Naive thymus-derived CD8-positive, alpha-beta T cell (primary cell): ENCODE measurements at regions not wholly inside any gene's neighbourhood (a gene's known extent, or its start where the extent isn't known, plus 50 kb on each side); places are given as distances from the start of the nearest gene placed in this dataset.

Source experiments
- ATAC-seq, 2 donors: fragments of 150-1000 bp; cut with Tn5 transposase in 1 of 2; sonication (Bioruptor Pico), chemical (Tn5 transposase) in 1 of 2; 1 replicate in 1 of 2; 2 replicates in 1 of 2; pipeline ENCODE4 v1.10.0; 2021; ENCODE audit warnings: mild to moderate bottlenecking in 2 of 2, moderate library complexity in 2 of 2
- POLR2A ChIA-PET: fragments of 350-600 bp; sonication (Branson Sonifier 250); formaldehyde crosslinking; loops from one replicate; lab custom pipeline; 2021; ENCODE audit warnings: antibody characterized with exemption; lab: Charles Lee
- DNase-seq, 10 donors: peaks; one replicate each; pipeline versions ENCODE4 v3.0.0 to v3.0.0-alpha.2; 2020 to 2022
- H3K27ac Mint-ChIP-seq, 10 donors: one replicate each; pipeline ENCODE4 v1.8.0; 2020 to 2022; ENCODE audit warnings: mild to moderate bottlenecking in 10 of 10, mixed read lengths in 10 of 10, moderate library complexity in 4 of 10, inconsistent platforms in 1 of 10
- H3K27me3 Mint-ChIP-seq, 5 donors: one replicate each; pipeline ENCODE4 v1.8.0; 2021 to 2022; ENCODE audit warnings: mixed read lengths in 5 of 5
- H3K36me3 Mint-ChIP-seq, 3 donors: one replicate each; pipeline ENCODE4 v1.8.0; 2020 to 2022; ENCODE audit warnings: mixed read lengths in 3 of 3, mild to moderate bottlenecking in 2 of 3, inconsistent platforms in 1 of 3
- H3K4me1 Mint-ChIP-seq, 4 donors: one replicate each; pipeline ENCODE4 v1.8.0; 2021 to 2022; ENCODE audit warnings: mixed read lengths in 4 of 4
- H3K4me3 Mint-ChIP-seq, 10 donors: one replicate each; pipeline ENCODE4 v1.8.0; 2020 to 2022; ENCODE audit warnings: mild to moderate bottlenecking in 10 of 10, mixed read lengths in 10 of 10, moderate library complexity in 6 of 10, inconsistent platforms in 1 of 10
- H3K9me3 Mint-ChIP-seq, 9 donors: one replicate each; pipeline ENCODE4 v1.8.0; 2020 to 2022; ENCODE audit warnings: mixed read lengths in 9 of 9, mild to moderate bottlenecking in 3 of 9, inconsistent platforms in 1 of 9, moderate library complexity in 1 of 9

- H3K27ac Mint-ChIP-seq, result no peak overlapping the region
- ATAC-seq (no peak), DNase-seq (no peak)
- H3K36me3 Mint-ChIP-seq, result peaks cover 0 to 8% (median 0%) of the 10 kb centered on the region in 3 donors
- POLR2A ChIA-PET, result no interaction called here
- H3K4me1 Mint-ChIP-seq, result no peaks in the 10 kb centered on the region
- H3K4me3 Mint-ChIP-seq, result no peak overlapping the region
- H3K27me3 Mint-ChIP-seq, result peaks cover 9 to 31% (median 15%) of the 10 kb centered on the region in 5 donors
- peaks cover 1 to 33% (median 15%) of the 10 kb centered on the region in 9 donors for H3K9me3 Mint-ChIP-seq
Observed at GRCh38 chr14:94989417-94989816, 167.9 kb downstream of the DICER1 start.

- no peak overlapping the region for H3K27ac Mint-ChIP-seq
- no peak for DNase-seq
- H3K27me3 Mint-ChIP-seq, result peaks cover 11 to 41% (median 14%) of the 10 kb centered on the region in 5 donors
- POLR2A ChIA-PET, result no interaction called here
- ATAC-seq, result no peak
- H3K36me3 Mint-ChIP-seq, result peaks cover 0 to 12% (median 0%) of the 10 kb centered on the region in 3 donors
- H3K4me3 Mint-ChIP-seq, result no peak overlapping the region
- peaks cover 6 to 38% (median 16%) of the 10 kb centered on the region in 9 donors for H3K9me3 Mint-ChIP-seq
- H3K4me1 Mint-ChIP-seq, result no peaks in the 10 kb centered on the region
Observed at GRCh38 chr14:94987409-94987808, 169.9 kb downstream of the DICER1 start.

GRCh38 chr14:94979891-94980290 is 177.4 kb downstream of the DICER1 start:
- peaks cover 8 to 53% (median 16%) of the 10 kb centered on the region in 5 donors for H3K27me3 Mint-ChIP-seq
- H3K36me3 Mint-ChIP-seq, result peaks cover 0 to 13% (median 0%) of the 10 kb centered on the region in 3 donors

GRCh38 chr14:94977016-94977415 is 180.3 kb downstream of the DICER1 start:
- ATAC-seq (no peak), DNase-seq (no peak)
- H3K4me3 Mint-ChIP-seq, result no peak overlapping the region
- H3K27ac Mint-ChIP-seq, result no peak overlapping the region
- POLR2A ChIA-PET, result no interaction called here
- H3K4me1 Mint-ChIP-seq, result peaks cover 0 to under 1% (median 0%) of the 10 kb centered on the region in 4 donors
- H3K27me3 Mint-ChIP-seq, result peaks cover 8 to 46% (median 16%) of the 10 kb centered on the region in 5 donors
- peaks cover 0 to 4% (median 0%) of the 10 kb centered on the region in 3 donors for H3K36me3 Mint-ChIP-seq
- peaks cover 0 to 3% (median 0%) of the 10 kb centered on the region in 9 donors for H3K9me3 Mint-ChIP-seq

More at GRCh38 chr14:94979891-94980290, 177.4 kb downstream of the DICER1 start:
- ATAC-seq (no peak), DNase-seq (no peak)
- H3K4me1 Mint-ChIP-seq, result no peaks in the 10 kb centered on the region
- peaks cover 0 to 10% (median 0%) of the 10 kb centered on the region in 9 donors for H3K9me3 Mint-ChIP-seq
- H3K4me3 Mint-ChIP-seq, result no peak overlapping the region
- H3K27ac Mint-ChIP-seq, result no peak overlapping the region
- POLR2A ChIA-PET, result no interaction called here

GRCh38 chr14:94975366-94975765 is 182.0 kb downstream of the DICER1 start:
- peaks cover 0 to 17% (median 2%) of the 10 kb centered on the region in 9 donors for H3K9me3 Mint-ChIP-seq
- peaks cover 0 to 2% (median 0%) of the 10 kb centered on the region in 4 donors for H3K4me1 Mint-ChIP-seq
- POLR2A ChIA-PET, result no interaction called here
- no peak for ATAC-seq
- peaks cover 12 to 48% (median 21%) of the 10 kb centered on the region in 5 donors for H3K27me3 Mint-ChIP-seq
- H3K27ac Mint-ChIP-seq, result no peak overlapping the region
- H3K36me3 Mint-ChIP-seq, result peaks cover 0 to 2% (median 0%) of the 10 kb centered on the region in 3 donors
- H3K4me3 Mint-ChIP-seq, result no peak overlapping the region
- DNase-seq, result no peak

GRCh38 chr14:94974893-94975292 is 182.4 kb downstream of the DICER1 start:
- no peaks in the 10 kb centered on the region for H3K36me3 Mint-ChIP-seq
- H3K4me1 Mint-ChIP-seq, result peaks cover 0 to 2% (median 0%) of the 10 kb centered on the region in 4 donors
- H3K9me3 Mint-ChIP-seq, result peaks cover 0 to 20% (median 5%) of the 10 kb centered on the region in 9 donors
- DNase-seq, result no peak
- POLR2A ChIA-PET, result no interaction called here
- ATAC-seq, result no peak
- peaks cover 10 to 44% (median 23%) of the 10 kb centered on the region in 5 donors for H3K27me3 Mint-ChIP-seq
- no peak overlapping the region for H3K4me3 Mint-ChIP-seq
- H3K27ac Mint-ChIP-seq, result no peak overlapping the region

- no peaks in the 10 kb centered on the region for H3K36me3 Mint-ChIP-seq
- H3K9me3 Mint-ChIP-seq, result peaks cover 0 to 20% (median 5%) of the 10 kb centered on the region in 9 donors
- peaks cover 0 to 2% (median 0%) of the 10 kb centered on the region in 4 donors for H3K4me1 Mint-ChIP-seq
- peaks cover 10 to 39% (median 23%) of the 10 kb centered on the region in 5 donors for H3K27me3 Mint-ChIP-seq
- POLR2A ChIA-PET, result no interaction called here
- DNase-seq, result no peak
- no peak overlapping the region for H3K27ac Mint-ChIP-seq
- H3K4me3 Mint-ChIP-seq, result no peak overlapping the region
- ATAC-seq, result no peak
Observed at GRCh38 chr14:94974422-94974821, 182.9 kb downstream of the DICER1 start.

- Mint-ChIP-seq H3K9me3 (peaks cover 0 to 20% (median 5%) of the 10 kb centered on the region in 9 donors), H3K4me1 (peaks cover 0 to 2% (median 0%) of the 10 kb centered on the region in 4 donors), H3K27ac (no peak overlapping the region), H3K27me3 (peaks cover 9 to 45% (median 26%) of the 10 kb centered on the region in 5 donors), H3K36me3 (no peaks in the 10 kb centered on the region), H3K4me3 (no peak overlapping the region)
- DNase-seq, result no peak
- POLR2A ChIA-PET, result no interaction called here
- no peak for ATAC-seq
Observed at GRCh38 chr14:94971750-94972149, 185.6 kb downstream of the DICER1 start.

- POLR2A ChIA-PET, result no interaction called here
- ATAC-seq (no peak), DNase-seq (no peak)
- H3K4me1 Mint-ChIP-seq, result peaks cover 0 to 2% (median 0%) of the 10 kb centered on the region in 4 donors
- peaks cover 8 to 47% (median 26%) of the 10 kb centered on the region in 5 donors for H3K27me3 Mint-ChIP-seq
- no peaks in the 10 kb centered on the region for H3K36me3 Mint-ChIP-seq
- H3K27ac Mint-ChIP-seq, result no peak overlapping the region
- H3K4me3 Mint-ChIP-seq, result no peak overlapping the region
- H3K9me3 Mint-ChIP-seq, result peaks cover 0 to 20% (median 5%) of the 10 kb centered on the region in 9 donors
Observed at GRCh38 chr14:94970941-94971730, 186.2 kb downstream of the DICER1 start.

GRCh38 chr14:94969766-94970165 is 187.6 kb downstream of the DICER1 start:
- DNase-seq, result no peak
- Mint-ChIP-seq H3K27me3 (peaks cover 4 to 36% (median 23%) of the 10 kb centered on the region in 5 donors), H3K9me3 (peaks cover 0 to 20% (median 5%) of the 10 kb centered on the region in 9 donors), H3K36me3 (no peaks in the 10 kb centered on the region), H3K4me1 (peaks cover 0 to 2% (median 0%) of the 10 kb centered on the region in 4 donors), H3K27ac (no peak overlapping the region), H3K4me3 (no peak overlapping the region)
- ATAC-seq, result no peak
- POLR2A ChIA-PET, result no interaction called here

- no peak for DNase-seq
- POLR2A ChIA-PET, result no interaction called here
- no peak for ATAC-seq
- peaks cover 0 to 16% (median 5%) of the 10 kb centered on the region in 9 donors for H3K9me3 Mint-ChIP-seq
- H3K4me1 Mint-ChIP-seq, result peaks cover 0 to under 1% (median 0%) of the 10 kb centered on the region in 4 donors
- H3K27me3 Mint-ChIP-seq, result peaks cover 3 to 35% (median 21%) of the 10 kb centered on the region in 5 donors
- no peaks in the 10 kb centered on the region for H3K36me3 Mint-ChIP-seq
- no peak overlapping the region for H3K27ac Mint-ChIP-seq
- no peak overlapping the region for H3K4me3 Mint-ChIP-seq
Observed at GRCh38 chr14:94966868-94967267, 190.5 kb downstream of the DICER1 start.

- ATAC-seq, result no peak
- Mint-ChIP-seq H3K27me3 (peaks cover 4 to 30% (median 23%) of the 10 kb centered on the region in 5 donors), H3K27ac (no peak overlapping the region), H3K4me1 (peaks cover 0 to 4% (median 0%) of the 10 kb centered on the region in 4 donors), H3K4me3 (no peak overlapping the region), H3K9me3 (peaks cover 0 to 11% (median 2%) of the 10 kb centered on the region in 9 donors), H3K36me3 (no peaks in the 10 kb centered on the region)
- POLR2A ChIA-PET, result no interaction called here
- no peak for DNase-seq
Observed at GRCh38 chr14:94966344-94966743, 191.0 kb downstream of the DICER1 start.
